Thyroid gland (tissue), 4 donors: ENCODE measurements at regions not wholly inside any gene's neighbourhood (a gene's known extent, or its start where the extent isn't known, plus 50 kb on each side); places are given as distances from the start of the nearest gene placed in this dataset.
"Not testable (repeated sequence)": the region's sequence is repeated elsewhere in the genome, so short reads cannot be mapped to it uniquely, and the experiment has no call there.

ENCODE experiments used
- DNase-seq, 2 donors: peaks; one replicate each; pipeline ENCODE4 v3.0.0-alpha.2; 2019
- H3K27ac ChIP-seq, 3 donors: fragments of 200-600 bp; sonication (generic); 1 replicate in 2 of 3; 2 replicates in 1 of 3; pipeline ENCODE4 v1.5.1; 2016 to 2019; ENCODE audit warnings: mild to moderate bottlenecking in 1 of 3, moderate library complexity in 1 of 3
- H3K27me3 ChIP-seq: fragments of 200-600 bp; sonication (generic); one replicate; pipeline ENCODE4 v1.5.1; 2019
- H3K36me3 ChIP-seq, 2 donors: fragments of 200-600 bp; sonication (generic); one replicate each; pipeline ENCODE4 v1.5.1; 2016 to 2019
- H3K4me1 ChIP-seq, 2 donors: fragments of 200-600 bp; sonication (generic); one replicate each; pipeline ENCODE4 v1.5.1; 2017 to 2019
- H3K4me3 ChIP-seq, 3 donors: fragments of 200-600 bp; sonication (generic); replicated peaks in 1 of 3; 1 replicate in 2 of 3; 2 replicates in 1 of 3; pipeline ENCODE4 v1.5.1; 2016; ENCODE audit warnings: mild to moderate bottlenecking in 1 of 3
- H3K9me3 ChIP-seq: fragments of 200-600 bp; sonication (generic); one replicate; pipeline ENCODE4 v1.5.1; 2017
- POLR2A ChIP-seq, 2 donors: fragments of 450-650 bp; IDR thresholded peaks; one replicate each; pipeline ENCODE4 v1.6.1; 2017; ENCODE audit warnings: antibody characterized with exemption in 2 of 2, mild to moderate bottlenecking in 2 of 2, moderate library complexity in 1 of 2
- WGBS, 2 donors: methylation state at CpG; one replicate each; pipeline ENCODE4 v1.1.5; 2017; 5-methylcytosine and 5-hydroxymethylcytosine counted together
- intact Hi-C: fragments of 100-400 bp; cut with DNase I; formaldehyde crosslinking; loops from one replicate; pipeline ENCODE4 v1.15.1; 2023
- TF ChIP-seq, protein P1 (sequence below), 6 experiments: fragments of 200-600 bp in 3 of 6; fragments of 450-650 bp in 3 of 6; sonication (generic) in 3 of 6; IDR thresholded peaks; one replicate each; pipeline ENCODE4 v1.5.1; 2016 to 2019; ENCODE audit warnings: antibody characterized with exemption in 6 of 6, mild to moderate bottlenecking in 2 of 6, inconsistent platforms in 1 of 6, moderate library complexity in 1 of 6

DNA sequence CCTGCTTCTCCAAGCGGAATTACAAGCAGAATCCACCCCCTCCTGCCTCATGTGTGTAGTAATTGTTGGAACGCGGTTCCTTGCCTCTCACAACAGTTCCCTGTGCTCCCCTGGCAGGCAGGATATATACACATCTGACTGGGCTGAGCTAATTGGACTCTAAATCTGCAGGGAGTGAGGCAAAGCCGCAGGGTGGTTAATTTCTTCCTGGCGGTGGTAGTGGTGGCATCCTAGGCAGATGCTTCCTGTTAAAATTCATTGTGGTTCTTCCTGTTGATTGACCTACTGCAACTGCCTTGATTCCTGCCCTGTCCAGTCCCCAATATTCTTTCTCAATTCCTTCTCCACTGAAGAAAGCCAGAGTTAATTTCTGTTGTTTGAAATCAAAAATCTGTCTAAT, 202.9 kb upstream of the PROK2 start:
- H3K4me1 ChIP-seq, result no peaks in the 10 kb centered on the region
- no peaks in the 10 kb centered on the region for H3K27me3 ChIP-seq
- H3K36me3 ChIP-seq, result no peaks in the 10 kb centered on the region
- no peak overlapping the region for H3K4me3 ChIP-seq
- no peak for DNase-seq
- TF ChIP-seq, protein P1, sequence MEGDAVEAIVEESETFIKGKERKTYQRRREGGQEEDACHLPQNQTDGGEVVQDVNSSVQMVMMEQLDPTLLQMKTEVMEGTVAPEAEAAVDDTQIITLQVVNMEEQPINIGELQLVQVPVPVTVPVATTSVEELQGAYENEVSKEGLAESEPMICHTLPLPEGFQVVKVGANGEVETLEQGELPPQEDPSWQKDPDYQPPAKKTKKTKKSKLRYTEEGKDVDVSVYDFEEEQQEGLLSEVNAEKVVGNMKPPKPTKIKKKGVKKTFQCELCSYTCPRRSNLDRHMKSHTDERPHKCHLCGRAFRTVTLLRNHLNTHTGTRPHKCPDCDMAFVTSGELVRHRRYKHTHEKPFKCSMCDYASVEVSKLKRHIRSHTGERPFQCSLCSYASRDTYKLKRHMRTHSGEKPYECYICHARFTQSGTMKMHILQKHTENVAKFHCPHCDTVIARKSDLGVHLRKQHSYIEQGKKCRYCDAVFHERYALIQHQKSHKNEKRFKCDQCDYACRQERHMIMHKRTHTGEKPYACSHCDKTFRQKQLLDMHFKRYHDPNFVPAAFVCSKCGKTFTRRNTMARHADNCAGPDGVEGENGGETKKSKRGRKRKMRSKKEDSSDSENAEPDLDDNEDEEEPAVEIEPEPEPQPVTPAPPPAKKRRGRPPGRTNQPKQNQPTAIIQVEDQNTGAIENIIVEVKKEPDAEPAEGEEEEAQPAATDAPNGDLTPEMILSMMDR (IDR thresholded peaks at IDR 0.05), result no peak
- no peak for TF ChIP-seq POLR2A (IDR thresholded peaks at IDR 0.05)
- H3K9me3 ChIP-seq, result no peaks in the 10 kb centered on the region
- H3K27ac ChIP-seq, result no peak overlapping the region
- WGBS, 2 donors, result 58 to 70% methylated on average over 4 to 5 of the region's 5 CpGs
- intact Hi-C loops, result no loop called here

DNA sequence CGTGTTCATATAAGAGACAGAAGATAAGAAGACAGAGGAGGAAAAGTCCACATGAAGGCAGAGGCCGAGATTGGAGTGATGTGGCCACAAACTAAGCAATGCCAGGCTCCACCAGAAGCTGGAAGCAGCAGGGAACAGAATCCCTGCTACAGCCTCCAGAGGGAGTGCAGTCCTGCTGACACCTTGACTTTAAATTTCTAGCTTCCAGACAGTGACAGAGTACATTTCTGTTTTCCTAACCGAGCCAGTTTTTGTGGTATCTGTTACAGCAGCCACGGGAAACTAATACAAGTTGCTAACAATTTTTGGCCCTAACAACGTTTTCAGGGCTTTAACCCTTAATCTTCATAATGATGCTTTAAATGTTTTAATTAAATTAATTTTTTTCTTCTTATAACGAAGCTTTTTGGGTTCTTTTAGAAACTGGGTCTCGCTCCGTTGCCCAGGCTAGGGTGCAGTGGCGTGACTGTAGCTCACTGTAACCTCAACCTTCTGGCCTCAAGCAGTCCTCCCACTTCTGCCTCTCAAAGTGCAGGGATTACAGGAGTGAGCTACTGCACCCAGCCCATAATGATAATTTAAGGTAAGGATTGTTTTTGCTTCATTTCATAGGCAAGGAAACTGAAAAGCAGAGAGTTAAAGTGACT, 202.3 kb upstream of the PROK2 start:
- intact Hi-C loops, result no loop called here
- H3K9me3 ChIP-seq, result no peaks in the 10 kb centered on the region
- no peaks in the 10 kb centered on the region for H3K4me1 ChIP-seq
- DNase-seq, result no peak
- H3K27ac ChIP-seq, result no peak overlapping the region
- WGBS, 2 donors, result 77 to 85% methylated on average over 9 of the region's 9 CpGs
- H3K27me3 ChIP-seq, result no peaks in the 10 kb centered on the region
- TF ChIP-seq, protein P1 (IDR thresholded peaks at IDR 0.05), result no peak
- no peak for TF ChIP-seq POLR2A (IDR thresholded peaks at IDR 0.05)
- no peak overlapping the region for H3K4me3 ChIP-seq
- no peaks in the 10 kb centered on the region for H3K36me3 ChIP-seq

DNA sequence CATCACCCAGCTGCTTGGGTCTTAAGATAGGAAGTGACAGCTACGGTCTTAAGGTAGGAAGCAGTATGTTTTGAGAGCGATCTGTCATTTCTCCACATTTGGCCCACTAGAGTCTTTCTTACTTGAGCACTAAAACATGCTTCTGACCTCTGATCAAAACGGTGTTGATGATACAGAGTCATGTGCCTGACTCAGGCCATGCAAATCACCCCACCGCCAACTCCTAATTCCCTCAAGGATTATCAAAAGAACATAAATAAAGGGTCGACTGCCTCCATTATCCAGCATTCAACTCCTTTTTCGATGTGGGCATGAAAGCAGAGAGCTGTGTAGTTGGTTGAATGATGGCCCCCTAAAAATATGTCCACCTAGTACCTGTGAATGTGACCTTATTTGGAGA, 201.7 kb upstream of the PROK2 start:
- H3K9me3 ChIP-seq, result no peaks in the 10 kb centered on the region
- no peak overlapping the region for H3K27ac ChIP-seq
- no peak for DNase-seq
- no peaks in the 10 kb centered on the region for H3K27me3 ChIP-seq
- intact Hi-C loops, result no loop called here
- H3K36me3 ChIP-seq, result no peaks in the 10 kb centered on the region
- WGBS, 2 donors, result 87 to 88% methylated on average over 6 of the region's 6 CpGs
- TF ChIP-seq, protein P1 (IDR thresholded peaks at IDR 0.05), result no peak
- no peak for TF ChIP-seq POLR2A (IDR thresholded peaks at IDR 0.05)
- no peak overlapping the region for H3K4me3 ChIP-seq
- no peaks in the 10 kb centered on the region for H3K4me1 ChIP-seq

DNA sequence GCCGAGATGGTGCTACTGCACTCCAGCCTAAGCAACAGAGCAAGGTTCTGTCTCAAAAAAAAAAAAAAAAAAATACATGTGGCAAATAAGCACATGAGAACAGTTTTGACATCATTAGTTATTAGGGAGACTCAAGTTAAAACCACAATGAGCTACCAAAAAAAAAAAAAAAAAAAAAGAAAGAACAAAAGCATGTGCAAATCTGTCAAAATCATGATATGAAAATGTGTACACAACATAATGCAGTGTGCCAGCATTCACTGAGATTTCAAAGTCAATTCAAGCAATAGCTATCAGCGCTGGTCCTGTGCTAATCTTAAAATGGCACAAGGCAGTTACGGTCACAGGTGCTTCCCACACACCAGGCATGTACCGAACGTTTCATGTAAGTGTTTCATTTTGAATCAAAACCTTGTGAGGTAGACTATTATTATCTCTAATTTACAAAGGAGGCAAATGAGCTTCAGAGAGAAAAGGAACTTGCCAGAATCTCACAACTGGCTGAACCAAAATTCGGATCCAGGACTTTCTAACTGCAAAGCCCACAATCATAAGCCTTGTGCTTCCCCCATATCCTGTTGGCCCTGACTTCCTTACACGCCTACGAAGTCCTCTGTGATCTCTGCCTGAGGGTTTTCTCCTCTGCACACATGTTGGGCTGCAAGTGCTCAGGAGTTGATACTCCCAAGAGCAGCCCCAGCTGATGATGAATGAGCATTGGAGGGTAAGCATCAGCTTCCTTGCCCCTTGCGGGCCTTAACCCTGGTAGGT, 200.1 kb upstream of the PROK2 start:
- H3K4me1 ChIP-seq, result no peaks in the 10 kb centered on the region
- no peaks in the 10 kb centered on the region for H3K27me3 ChIP-seq
- H3K4me3 ChIP-seq, result no peak overlapping the region
- H3K27ac ChIP-seq, result no peak overlapping the region
- TF ChIP-seq, protein P1 (IDR thresholded peaks at IDR 0.05), result no peak
- no peak for TF ChIP-seq POLR2A (IDR thresholded peaks at IDR 0.05)
- no peaks in the 10 kb centered on the region for H3K36me3 ChIP-seq
- WGBS, 2 donors, result 82 to 84% methylated on average over 9 of the region's 9 CpGs
- DNase-seq, result no peak
- H3K9me3 ChIP-seq, result no peaks in the 10 kb centered on the region
- intact Hi-C loops, result no loop called here

- Histone ChIP-seq H3K4me3 (no peak overlapping the region), H3K4me1 (no peaks in the 10 kb centered on the region), H3K27ac (no peak overlapping the region), H3K36me3 (no peaks in the 10 kb centered on the region), H3K27me3 (no peaks in the 10 kb centered on the region), H3K9me3 (no peaks in the 10 kb centered on the region)
- 96 to 97% methylated on average over 4 of the region's 4 CpGs for WGBS, 2 donors
- DNase-seq, result no peak
- intact Hi-C loops, result no loop called here
- TF ChIP-seq, protein P1 (IDR thresholded peaks at IDR 0.05), result no peak
- TF ChIP-seq POLR2A (IDR thresholded peaks at IDR 0.05), result no peak
These were observed 198.7 kb upstream of the PROK2 start for GRCh38 chr3:71983694-71984093.

DNA sequence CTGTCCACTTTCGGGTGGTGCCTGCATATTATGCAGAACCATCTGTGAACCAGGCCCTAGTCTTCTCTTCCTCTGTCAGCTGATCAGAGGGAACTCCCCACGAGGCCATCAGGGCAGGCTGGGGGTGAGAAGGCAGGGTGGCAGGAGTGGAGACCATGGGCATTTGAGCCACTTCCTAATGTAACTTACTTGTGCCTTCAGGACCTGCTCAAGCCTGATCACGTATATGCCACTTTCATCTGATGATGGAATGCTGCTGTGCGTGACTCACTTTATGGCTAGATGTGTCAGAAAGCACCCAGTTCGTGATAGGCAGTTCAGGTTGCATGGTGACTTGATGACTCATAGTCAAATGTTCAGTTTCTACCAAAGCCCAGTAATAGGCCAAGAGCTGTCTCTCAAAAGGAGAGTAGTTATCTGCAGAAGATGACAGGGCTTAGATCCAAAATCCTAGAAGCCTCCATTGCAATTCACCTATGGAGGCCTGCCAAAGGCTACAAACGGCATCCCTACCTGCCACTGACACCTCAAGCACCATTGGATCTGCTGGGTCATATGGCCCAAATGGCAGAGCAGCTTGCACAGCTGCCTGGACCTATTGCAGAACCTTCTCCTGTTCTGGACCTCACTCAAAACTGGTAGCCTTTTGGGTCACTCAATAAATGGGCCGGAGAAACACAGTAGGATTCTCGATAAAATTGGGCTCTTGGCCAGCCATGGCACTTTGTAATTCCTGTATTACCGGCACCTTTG, 197.7 kb upstream of the PROK2 start:
- 54 to 65% methylated on average over 9 of the region's 9 CpGs for WGBS, 2 donors
- DNase-seq, H3K36me3 ChIP-seq, H3K4me3 ChIP-seq, H3K27ac ChIP-seq, H3K27me3 ChIP-seq, H3K4me1 ChIP-seq, intact Hi-C loops, H3K9me3 ChIP-seq: not testable (repeated sequence)
